ENCODE measurements at regions not wholly inside any gene's neighbourhood (a gene's known extent, or its start where the extent isn't known, plus 50 kb on each side); places are given as distances from the start of the nearest gene placed in this dataset.

DNA sequence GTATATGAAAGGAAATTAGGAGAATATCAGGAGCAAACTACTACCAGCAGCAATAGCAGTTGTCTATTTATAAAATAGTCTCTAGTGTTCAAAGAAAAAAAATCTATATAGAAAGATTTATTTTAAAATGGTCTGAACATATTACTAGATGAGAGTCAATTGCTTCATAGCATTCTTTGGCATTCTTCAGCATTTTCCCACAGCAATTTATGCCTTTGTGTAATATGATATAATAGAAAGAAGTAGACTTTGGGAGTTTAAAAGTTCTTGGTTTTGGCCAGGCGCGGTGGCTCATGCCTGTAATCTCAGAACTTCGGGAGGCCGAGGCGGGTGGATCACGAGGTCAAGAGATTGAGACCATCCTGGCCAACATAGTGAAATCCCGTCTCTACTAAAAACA is 157.0 kb upstream of the PLN start:
- no CpG with 5 or more reads among the region's 7 CpGs for WGBS (ENCODE audit: extremely low coverage, insufficient read length, low lambda C conversion rate)
- no peaks in the 10 kb centered on the region for H3K79me2 ChIP-seq (ENCODE audit: insufficient read depth, low read length)
- H3K4me1 Mint-ChIP-seq: no peaks in the 10 kb centered on the region
- no peak overlapping the region for H2BK15ac ChIP-seq (ENCODE audit: low read depth, low read length)
- H2BK20ac ChIP-seq (ENCODE audit: low read depth, low read length, poor library complexity, severe bottlenecking): no peak overlapping the region
- no peak overlapping the region for H3K14ac ChIP-seq (ENCODE audit: insufficient read depth, low read length)
- H4K20me1 ChIP-seq (ENCODE audit: control insufficient read depth, insufficient read depth, insufficient read length): no peaks in the 10 kb centered on the region
- no peak overlapping the region for H2AK5ac ChIP-seq (ENCODE audit: insufficient read length, low read length)
- H4K5ac ChIP-seq (ENCODE audit: insufficient read length, low read depth, low read length): no peak overlapping the region
- no peak overlapping the region for H3K4ac ChIP-seq (ENCODE audit: low read depth, low read length)
- H4K91ac ChIP-seq (ENCODE audit: insufficient read length, low read depth, low read length): no peak overlapping the region
- no peaks in the 10 kb centered on the region for H3K79me1 ChIP-seq (ENCODE audit: insufficient read depth, low read depth, low read length, poor library complexity, severe bottlenecking)
- H3K27me3 Mint-ChIP-seq (ENCODE audit: low read depth): no peaks in the 10 kb centered on the region
- H3K36me3 Mint-ChIP-seq (ENCODE audit: insufficient read depth in 1 of 3, low read depth in 3 of 3): no peaks in the 10 kb centered on the region
- H3K56ac ChIP-seq (ENCODE audit: insufficient read length, low read depth, low read length): no peak overlapping the region
- H2BK120ac ChIP-seq (ENCODE audit: low read depth, low read length, poor library complexity, severe bottlenecking): no peak overlapping the region
- no peak overlapping the region for H3K4me2 ChIP-seq (ENCODE audit: insufficient read depth, insufficient read length, low read length)
- peaks cover 0 to 3% of the 10 kb centered on the region in 2 experiments; a peak in 1 of 5 replicates for H3K9me3 Mint-ChIP-seq
- no peak overlapping the region for H2AFZ ChIP-seq (ENCODE audit: low read length)
- H3K9ac ChIP-seq (ENCODE audit: extremely low read depth, insufficient read length, low read length): no peak overlapping the region
- no peaks in the 10 kb centered on the region; the same call in 1 of the 2 replicates for H3K4me1 ChIP-seq (ENCODE audit: insufficient read depth, low read length)
- no peak overlapping the region for H3K27ac ChIP-seq (ENCODE audit: insufficient read length, low read depth, low read length)
- TF ChIP-seq, protein P1, sequence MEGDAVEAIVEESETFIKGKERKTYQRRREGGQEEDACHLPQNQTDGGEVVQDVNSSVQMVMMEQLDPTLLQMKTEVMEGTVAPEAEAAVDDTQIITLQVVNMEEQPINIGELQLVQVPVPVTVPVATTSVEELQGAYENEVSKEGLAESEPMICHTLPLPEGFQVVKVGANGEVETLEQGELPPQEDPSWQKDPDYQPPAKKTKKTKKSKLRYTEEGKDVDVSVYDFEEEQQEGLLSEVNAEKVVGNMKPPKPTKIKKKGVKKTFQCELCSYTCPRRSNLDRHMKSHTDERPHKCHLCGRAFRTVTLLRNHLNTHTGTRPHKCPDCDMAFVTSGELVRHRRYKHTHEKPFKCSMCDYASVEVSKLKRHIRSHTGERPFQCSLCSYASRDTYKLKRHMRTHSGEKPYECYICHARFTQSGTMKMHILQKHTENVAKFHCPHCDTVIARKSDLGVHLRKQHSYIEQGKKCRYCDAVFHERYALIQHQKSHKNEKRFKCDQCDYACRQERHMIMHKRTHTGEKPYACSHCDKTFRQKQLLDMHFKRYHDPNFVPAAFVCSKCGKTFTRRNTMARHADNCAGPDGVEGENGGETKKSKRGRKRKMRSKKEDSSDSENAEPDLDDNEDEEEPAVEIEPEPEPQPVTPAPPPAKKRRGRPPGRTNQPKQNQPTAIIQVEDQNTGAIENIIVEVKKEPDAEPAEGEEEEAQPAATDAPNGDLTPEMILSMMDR (conservative IDR thresholded peaks at IDR 0.05): no peak
- H3K27me3 ChIP-seq (ENCODE audit: insufficient read depth, low read length): no peaks in the 10 kb centered on the region
- no peak overlapping the region for H3T11ph ChIP-seq (ENCODE audit: low read length)
- H3K4me3 Mint-ChIP-seq: no peak overlapping the region
- no peak for DNase-seq
- no peaks in the 10 kb centered on the region for H3K23me2 ChIP-seq (ENCODE audit: insufficient read length, low read depth, low read length, poor library complexity, severe bottlenecking)
- no peak overlapping the region for H4K8ac ChIP-seq (replicated peaks; ENCODE audit: insufficient read length, low read depth, low read length)
- no peak overlapping the region for H2BK12ac ChIP-seq (ENCODE audit: insufficient read length, low read depth, low read length)
- no peak overlapping the region for H3K23ac ChIP-seq (ENCODE audit: insufficient read length, low read depth, low read length)
- H3K27ac Mint-ChIP-seq: no peak overlapping the region
- H3K9me3 ChIP-seq (ENCODE audit: control insufficient read depth, low read depth, low read length): no peaks in the 10 kb centered on the region
- no peak overlapping the region for H2BK5ac ChIP-seq (ENCODE audit: insufficient read length, low read length)
- no peak overlapping the region for H3K18ac ChIP-seq (ENCODE audit: insufficient read length, low read depth, low read length)
